A549 (cell line): ENCODE measurements at regions not wholly inside any gene's neighbourhood (a gene's known extent, or its start where the extent isn't known, plus 50 kb on each side); places are given as distances from the start of the nearest gene placed in this dataset.

ENCODE experiments used
- CHD4 ChIP-seq: fragments of 200-600 bp; sonication (generic); IDR thresholded peaks from 2 replicates; pipeline ENCODE4 v1.6.1; 2016; ENCODE audit warnings: antibody characterized with exemption, mild to moderate bottlenecking, borderline replicate concordance
- EP300 ChIP-seq, 2 experiments: fragments of >200 bp; sonication (Bioruptor Twin); formaldehyde crosslinking; IDR thresholded peaks; 2 replicates in 1 of 2; 3 replicates in 1 of 2; pipeline ENCODE4 v1.6.1; 2016 to 2017
- HDAC2 ChIP-seq: fragments of 200-600 bp; sonication (generic); IDR thresholded peaks from 2 replicates; pipeline ENCODE4 v1.6.1; 2016
- HOXB5 ChIP-seq: fragments of 250-450 bp; sonication (Bioruptor Pico); IDR thresholded peaks from 2 replicates; pipeline ENCODE4 v1.5.0; 2020; ENCODE audit warnings: mild to moderate bottlenecking, moderate library complexity
- JUNB ChIP-seq: fragments of >200 bp; sonication (Bioruptor Twin); formaldehyde crosslinking; IDR thresholded peaks from 2 replicates; pipeline ENCODE4 v1.6.1; 2016
- MAZ ChIP-seq: fragments of 150-350 bp; IDR thresholded peaks from 2 replicates; pipeline ENCODE4 v1.6.1; 2014; ENCODE audit warnings: antibody characterized with exemption, low read depth, low read length, borderline replicate concordance
- POLR2A ChIP-seq: IDR thresholded peaks from 2 replicates; pipeline ENCODE4 v1.6.1; 2012; ENCODE audit warnings: mild to moderate bottlenecking, low read length
- RAD21 ChIP-seq, 2 experiments: fragments of >200 bp in 1 of 2; sonication (Bioruptor Twin) in 1 of 2; formaldehyde crosslinking in 1 of 2; IDR thresholded peaks in 1 of 2; conservative IDR thresholded peaks in 1 of 2; 2 replicates in 1 of 2; 3 replicates in 1 of 2; pipeline ENCODE4 v1.6.1; 2012 to 2018; ENCODE audit warnings: inconsistent platforms in 1 of 2
- SREBF2 ChIP-seq: fragments of 450-650 bp; IDR thresholded peaks from 2 replicates; pipeline ENCODE4 v1.6.1; 2014; ENCODE audit warnings: mild to moderate bottlenecking, moderate library complexity
- TF ChIP-seq, protein P1 (sequence below): fragments of >200 bp; sonication (Bioruptor Twin); formaldehyde crosslinking; IDR thresholded peaks from 3 replicates; pipeline ENCODE4 v1.5.1; 2016
- TF ChIP-seq, protein P2 (sequence below): IDR thresholded peaks from 2 replicates; pipeline ENCODE4 v1.6.1; 2012
- TF ChIP-seq, protein P3 (sequence below): fragments of >200 bp; sonication (Bioruptor Twin); formaldehyde crosslinking; IDR thresholded peaks from 3 replicates; pipeline ENCODE4 v1.6.1; 2016
- TF ChIP-seq, protein P4 (sequence below): fragments of 250-450 bp; sonication (Bioruptor Pico); IDR thresholded peaks from 2 replicates; pipeline ENCODE4 v1.5.0; 2021; ENCODE audit warnings: mild to moderate bottlenecking, moderate library complexity, borderline replicate concordance

DNA sequence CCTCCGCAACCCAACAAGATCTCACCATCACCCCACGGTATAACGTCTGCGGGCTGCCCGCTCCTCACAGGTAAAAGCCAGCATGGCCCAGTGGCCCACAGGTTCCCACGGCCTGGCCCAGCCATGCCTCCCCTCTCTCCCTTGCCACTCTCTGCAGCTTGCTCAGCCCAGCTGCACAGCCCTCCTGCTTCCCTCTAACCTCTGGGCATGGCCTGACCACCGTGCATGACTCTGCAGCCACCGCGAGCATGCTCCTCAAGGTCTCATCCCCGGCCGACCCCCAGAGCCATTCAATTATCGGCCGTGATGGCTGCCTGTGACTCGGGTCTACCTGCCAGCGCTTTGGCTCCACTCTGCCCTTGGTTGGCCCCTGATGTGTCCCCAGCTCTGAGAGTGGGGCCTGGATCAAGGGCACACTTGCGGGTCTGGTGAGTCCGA is 185.5 kb downstream of the CTTN start:
- TF ChIP-seq, protein P1, sequence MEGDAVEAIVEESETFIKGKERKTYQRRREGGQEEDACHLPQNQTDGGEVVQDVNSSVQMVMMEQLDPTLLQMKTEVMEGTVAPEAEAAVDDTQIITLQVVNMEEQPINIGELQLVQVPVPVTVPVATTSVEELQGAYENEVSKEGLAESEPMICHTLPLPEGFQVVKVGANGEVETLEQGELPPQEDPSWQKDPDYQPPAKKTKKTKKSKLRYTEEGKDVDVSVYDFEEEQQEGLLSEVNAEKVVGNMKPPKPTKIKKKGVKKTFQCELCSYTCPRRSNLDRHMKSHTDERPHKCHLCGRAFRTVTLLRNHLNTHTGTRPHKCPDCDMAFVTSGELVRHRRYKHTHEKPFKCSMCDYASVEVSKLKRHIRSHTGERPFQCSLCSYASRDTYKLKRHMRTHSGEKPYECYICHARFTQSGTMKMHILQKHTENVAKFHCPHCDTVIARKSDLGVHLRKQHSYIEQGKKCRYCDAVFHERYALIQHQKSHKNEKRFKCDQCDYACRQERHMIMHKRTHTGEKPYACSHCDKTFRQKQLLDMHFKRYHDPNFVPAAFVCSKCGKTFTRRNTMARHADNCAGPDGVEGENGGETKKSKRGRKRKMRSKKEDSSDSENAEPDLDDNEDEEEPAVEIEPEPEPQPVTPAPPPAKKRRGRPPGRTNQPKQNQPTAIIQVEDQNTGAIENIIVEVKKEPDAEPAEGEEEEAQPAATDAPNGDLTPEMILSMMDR, result no peak
- TF ChIP-seq POLR2A (no peak), CHD4 (no peak), SREBF2 (no peak), JUNB (no peak), RAD21 (conservative IDR thresholded peaks at IDR 0.05 in 1 of 2, IDR thresholded peaks at IDR 0.05 in 1 of 2) (no peak), MAZ (no peak), EP300 (IDR thresholded peaks at IDR 0.05) (no peak), HOXB5 (CRISPR knock-in tag) (no peak), HDAC2 (no peak)
- TF ChIP-seq, protein P2, sequence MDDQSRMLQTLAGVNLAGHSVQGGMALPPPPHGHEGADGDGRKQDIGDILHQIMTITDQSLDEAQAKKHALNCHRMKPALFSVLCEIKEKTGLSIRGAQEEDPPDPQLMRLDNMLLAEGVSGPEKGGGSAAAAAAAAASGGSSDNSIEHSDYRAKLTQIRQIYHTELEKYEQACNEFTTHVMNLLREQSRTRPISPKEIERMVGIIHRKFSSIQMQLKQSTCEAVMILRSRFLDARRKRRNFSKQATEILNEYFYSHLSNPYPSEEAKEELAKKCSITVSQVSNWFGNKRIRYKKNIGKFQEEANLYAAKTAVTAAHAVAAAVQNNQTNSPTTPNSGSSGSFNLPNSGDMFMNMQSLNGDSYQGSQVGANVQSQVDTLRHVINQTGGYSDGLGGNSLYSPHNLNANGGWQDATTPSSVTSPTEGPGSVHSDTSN, result no peak
- TF ChIP-seq, protein P3, sequence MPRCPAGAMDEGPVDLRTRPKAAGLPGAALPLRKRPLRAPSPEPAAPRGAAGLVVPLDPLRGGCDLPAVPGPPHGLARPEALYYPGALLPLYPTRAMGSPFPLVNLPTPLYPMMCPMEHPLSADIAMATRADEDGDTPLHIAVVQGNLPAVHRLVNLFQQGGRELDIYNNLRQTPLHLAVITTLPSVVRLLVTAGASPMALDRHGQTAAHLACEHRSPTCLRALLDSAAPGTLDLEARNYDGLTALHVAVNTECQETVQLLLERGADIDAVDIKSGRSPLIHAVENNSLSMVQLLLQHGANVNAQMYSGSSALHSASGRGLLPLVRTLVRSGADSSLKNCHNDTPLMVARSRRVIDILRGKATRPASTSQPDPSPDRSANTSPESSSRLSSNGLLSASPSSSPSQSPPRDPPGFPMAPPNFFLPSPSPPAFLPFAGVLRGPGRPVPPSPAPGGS, result no peak
- TF ChIP-seq, protein P4, sequence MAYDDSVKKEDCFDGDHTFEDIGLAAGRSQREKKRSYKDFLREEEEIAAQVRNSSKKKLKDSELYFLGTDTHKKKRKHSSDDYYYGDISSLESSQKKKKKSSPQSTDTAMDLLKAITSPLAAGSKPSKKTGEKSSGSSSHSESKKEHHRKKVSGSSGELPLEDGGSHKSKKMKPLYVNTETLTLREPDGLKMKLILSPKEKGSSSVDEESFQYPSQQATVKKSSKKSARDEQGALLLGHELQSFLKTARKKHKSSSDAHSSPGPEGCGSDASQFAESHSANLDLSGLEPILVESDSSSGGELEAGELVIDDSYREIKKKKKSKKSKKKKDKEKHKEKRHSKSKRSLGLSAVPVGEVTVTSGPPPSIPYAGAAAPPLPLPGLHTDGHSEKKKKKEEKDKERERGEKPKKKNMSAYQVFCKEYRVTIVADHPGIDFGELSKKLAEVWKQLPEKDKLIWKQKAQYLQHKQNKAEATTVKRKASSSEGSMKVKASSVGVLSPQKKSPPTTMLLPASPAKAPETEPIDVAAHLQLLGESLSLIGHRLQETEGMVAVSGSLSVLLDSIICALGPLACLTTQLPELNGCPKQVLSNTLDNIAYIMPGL (CRISPR knock-in tag), result no peak
